ENCODE measurements at regions not wholly inside any gene's neighbourhood (a gene's known extent, or its start where the extent isn't known, plus 50 kb on each side); places are given as distances from the start of the nearest gene placed in this dataset.

DNA sequence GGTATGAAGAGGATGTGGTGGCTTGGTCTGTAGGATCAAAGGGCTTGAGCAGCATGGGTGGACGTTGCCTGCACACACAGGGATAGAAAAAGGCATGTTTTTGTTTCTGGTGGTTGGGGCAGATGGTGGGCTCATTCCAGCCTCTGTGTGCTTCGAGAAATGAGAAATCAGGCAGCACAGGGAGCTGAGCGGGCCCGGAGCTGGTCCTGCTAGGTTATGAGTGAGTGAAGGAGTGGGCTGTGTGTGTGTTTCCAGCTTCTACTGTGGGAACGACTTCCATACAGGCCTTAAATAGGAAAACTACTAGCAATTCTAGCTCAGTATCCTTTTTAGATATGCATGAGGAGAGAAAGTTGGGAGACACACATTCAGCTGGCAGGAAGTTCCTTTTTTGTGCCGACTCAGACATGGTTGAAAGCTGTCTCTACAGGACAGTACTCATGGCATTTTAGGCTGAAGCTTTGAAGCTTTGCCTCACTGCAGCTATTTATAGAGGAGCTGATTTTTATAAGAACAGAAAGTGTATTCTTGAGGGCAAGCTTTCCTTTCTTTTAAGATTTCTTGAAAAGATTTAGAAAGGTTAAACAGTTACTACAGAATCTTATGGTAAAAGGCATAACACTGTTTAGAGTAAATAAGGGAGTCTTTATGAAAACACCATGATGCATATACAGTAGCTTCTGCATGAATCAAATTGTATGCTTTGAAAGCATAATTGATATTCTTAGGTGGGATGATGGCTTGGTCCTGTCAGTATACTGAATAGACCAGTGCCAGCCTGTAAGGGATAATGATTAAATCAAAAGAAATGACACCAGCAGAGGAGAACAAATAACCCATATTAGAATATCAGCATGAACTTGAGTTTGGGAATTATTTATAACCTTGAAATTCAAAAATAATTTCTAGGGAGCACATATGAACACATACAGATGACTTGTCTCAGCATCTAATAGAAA is 104.0 kb upstream of the MAN1A1 start:
- ATAC-seq: no peak
- BruUV-seq (replicated peaks): no TSS peak
- in situ Hi-C loops (cut with HindIII; ENCODE audit: low pct_unique_long_range_greater_than_20kb, low sequenced_read_pairs): no loop called here
- intact Hi-C loops (cut with micrococcal nuclease; ENCODE audit: unreplicated experiment): no loop called here
- ChIA-PET POLR2A (no interaction called here), CTCF (no interaction called here)
- Histone ChIP-seq H3K36me3 (ENCODE audit: control insufficient read depth, insufficient read depth, low read length) (no peaks in the 10 kb centered on the region), H3K27ac (ENCODE audit: low read length) (no peak overlapping the region), H3K27me3 (ENCODE audit: control insufficient read depth, insufficient read depth, low read length) (no peaks in the 10 kb centered on the region), H3K4me1 (ENCODE audit: control insufficient read depth, insufficient read depth, low read length) (no peaks in the 10 kb centered on the region), H3K4me3 (ENCODE audit: low read depth in 2 of 2, low read length in 2 of 2) (no peak overlapping the region), H3K9me3 (ENCODE audit: control insufficient read depth, insufficient read depth, low read depth, low read length) (no peaks in the 10 kb centered on the region)
- TF ChIP-seq TCF7L2 (IDR thresholded peaks at IDR 0.05; ENCODE audit: low read depth, low read length) (no peak), SIN3A (IDR thresholded peaks at IDR 0.05; ENCODE audit: borderline replicate concordance, insufficient read depth, low read depth, low read length) (no peak), CTCF (IDR thresholded peaks at IDR 0.05) (no peak), REST (IDR thresholded peaks at IDR 0.05; ENCODE audit: insufficient read depth in 1 of 2, low read depth in 2 of 2, low read length in 1 of 2) (no peak), POLR2AphosphoS5 (IDR thresholded peaks at IDR 0.05; ENCODE audit: low read depth, low read length) (no peak)
- DNase-seq (ENCODE audit: low read depth, low spot score): no peak

- CTCF ChIA-PET: no interaction called here
- no TSS peak for BruUV-seq (replicated peaks)
- DNase-seq (ENCODE audit: low read depth, low spot score) (no peak), ATAC-seq (no peak)
- POLR2A ChIA-PET: no interaction called here
- H3K36me3 ChIP-seq (ENCODE audit: control insufficient read depth, insufficient read depth, low read length): no peaks in the 10 kb centered on the region
- H3K27ac ChIP-seq (ENCODE audit: low read length): no peak overlapping the region
- intact Hi-C loops (cut with micrococcal nuclease; ENCODE audit: unreplicated experiment) (no loop called here), in situ Hi-C loops (cut with HindIII; ENCODE audit: low pct_unique_long_range_greater_than_20kb, low sequenced_read_pairs) (no loop called here)
- H3K9me3 ChIP-seq (ENCODE audit: control insufficient read depth, insufficient read depth, low read depth, low read length): no peaks in the 10 kb centered on the region
- no peaks in the 10 kb centered on the region for H3K4me1 ChIP-seq (ENCODE audit: control insufficient read depth, insufficient read depth, low read length)
- no peak overlapping the region for H3K4me3 ChIP-seq (ENCODE audit: low read depth in 2 of 2, low read length in 2 of 2)
- TF ChIP-seq SIN3A (IDR thresholded peaks at IDR 0.05; ENCODE audit: borderline replicate concordance, insufficient read depth, low read depth, low read length) (no peak), POLR2AphosphoS5 (IDR thresholded peaks at IDR 0.05; ENCODE audit: low read depth, low read length) (no peak), TCF7L2 (IDR thresholded peaks at IDR 0.05; ENCODE audit: low read depth, low read length) (no peak), CTCF (IDR thresholded peaks at IDR 0.05) (no peak), REST (IDR thresholded peaks at IDR 0.05; ENCODE audit: insufficient read depth in 1 of 2, low read depth in 2 of 2, low read length in 1 of 2) (no peak)
- no peaks in the 10 kb centered on the region for H3K27me3 ChIP-seq (ENCODE audit: control insufficient read depth, insufficient read depth, low read length)
Measured at GRCh38 chr6:119449331-119450156, 100.0 kb upstream of the MAN1A1 start.
